CD4-positive, alpha-beta T cell (primary cell): ENCODE measurements at regions not wholly inside any gene's neighbourhood (a gene's known extent, or its start where the extent isn't known, plus 50 kb on each side); places are given as distances from the start of the nearest gene placed in this dataset.

Experiments used
- ATAC-seq: fragments of 200-7000 bp; cut with Tn5 transposase; one replicate; pipeline ENCODE4 v1.10.0; 2022; ENCODE audit warnings: mild to moderate bottlenecking; ENCODE audit not compliant: poor library complexity
- CTCF ChIA-PET: fragments of 350-600 bp; sonication (Branson Sonifier 250); formaldehyde crosslinking; loops from one replicate; lab custom pipeline; 2021; ENCODE audit warnings: antibody characterized with exemption, inconsistent platforms; lab: Charles Lee
- POLR2A ChIA-PET: fragments of 350-600 bp; sonication (Branson Sonifier 250); formaldehyde crosslinking; loops from one replicate; lab custom pipeline; 2021; ENCODE audit warnings: antibody characterized with exemption, inconsistent platforms; lab: Charles Lee
- DNase-seq, 14 experiments: peaks; one replicate each; pipeline ENCODE4 v3.0.0-alpha.2; 2013 to 2020; ENCODE audit warnings: mixed read lengths in 2 of 14
- H3K27ac ChIP-seq, 2 donors: one replicate each; pipeline versions ENCODE4 v1.5.1 to v1.7.0; 2013; ENCODE audit warnings: low read length in 2 of 2, low read depth in 1 of 2, mild to moderate bottlenecking in 1 of 2
- H3K27me3 ChIP-seq, 2 experiments: 1 replicate in 1 of 2; 2 replicates in 1 of 2; pipeline versions ENCODE4 v1.6.1 to v1.7.0; 2013; ENCODE audit warnings: low read length in 2 of 2, control low read depth in 1 of 2, mild to moderate bottlenecking in 1 of 2, moderate library complexity in 1 of 2; ENCODE audit not compliant: insufficient read depth in 2 of 2, control insufficient read depth in 1 of 2
- H3K36me3 ChIP-seq: one replicate; pipeline ENCODE4 v1.6.1; 2013; ENCODE audit warnings: low read length, control low read depth; ENCODE audit not compliant: insufficient read depth
- H3K4me1 ChIP-seq: one replicate; pipeline ENCODE4 v1.6.1; 2013; ENCODE audit warnings: low read length, control low read depth; ENCODE audit not compliant: insufficient read depth
- H3K4me3 ChIP-seq: one replicate; pipeline ENCODE4 v1.5.1; 2013; ENCODE audit warnings: mild to moderate bottlenecking, low read length, moderate library complexity
- H3K9me3 ChIP-seq, 2 experiments: 1 replicate in 1 of 2; 2 replicates in 1 of 2; pipeline versions ENCODE4 v1.6.1 to v1.7.0; 2013; ENCODE audit warnings: low read length in 2 of 2, mild to moderate bottlenecking in 2 of 2, control low read depth in 1 of 2, moderate library complexity in 1 of 2; ENCODE audit not compliant: control insufficient read depth in 1 of 2, insufficient read depth in 1 of 2
- H3K27ac Mint-ChIP-seq: one replicate; pipeline ENCODE4 v1.8.0; 2020; ENCODE audit warnings: mixed read lengths
- H3K27me3 Mint-ChIP-seq: one replicate; pipeline ENCODE4 v1.8.0; 2021; ENCODE audit warnings: mixed read lengths
- H3K36me3 Mint-ChIP-seq: one replicate; pipeline ENCODE4 v1.8.0; 2021; ENCODE audit warnings: low read depth, mixed read lengths
- H3K4me1 Mint-ChIP-seq: one replicate; pipeline ENCODE4 v1.8.0; 2021; ENCODE audit warnings: low read depth, mixed read lengths
- H3K4me3 Mint-ChIP-seq: one replicate; pipeline ENCODE4 v1.8.0; 2020; ENCODE audit warnings: mild to moderate bottlenecking, mixed read lengths
- H3K9me3 Mint-ChIP-seq: one replicate; pipeline ENCODE4 v1.8.0; 2020; ENCODE audit warnings: mixed read lengths
- CTCF ChIP-seq: fragments of 200-600 bp; IDR thresholded peaks from one replicate; pipeline ENCODE4 v1.8.0; 2022; ENCODE audit warnings: antibody characterized with exemption, mild to moderate bottlenecking
- intact Hi-C, 2 experiments: fragments of 100-400 bp; cut with DNase I in 1 of 2; cut with micrococcal nuclease in 1 of 2; formaldehyde crosslinking; loops; one replicate each; pipeline versions ENCODE4 v1.15.1 to v1.9.0; 2023 to 2025; cut with DNase I, micrococcal nuclease

- TF ChIP-seq CTCF, result no peak
- Mint-ChIP-seq H3K4me3 (no peak overlapping the region), H3K9me3 (no peaks in the 10 kb centered on the region), H3K4me1 (no peaks in the 10 kb centered on the region), H3K36me3 (no peaks in the 10 kb centered on the region), H3K27ac (no peak overlapping the region), H3K27me3 (no peaks in the 10 kb centered on the region)
- Histone ChIP-seq H3K4me1 (no peaks in the 10 kb centered on the region), H3K36me3 (no peaks in the 10 kb centered on the region), H3K4me3 (no peak overlapping the region), H3K9me3 (peaks cover 0 to 16% of the 10 kb centered on the region in 2 experiments), H3K27me3 (no peaks in the 10 kb centered on the region), H3K27ac (no peak overlapping the region)
- intact Hi-C loops, result no loop called here
- ChIA-PET POLR2A (no interaction called here), CTCF (no interaction called here)
- ATAC-seq (no peak), DNase-seq (no peak)
These were observed 463.4 kb upstream of the ZNF507 start for GRCh38 chr19:31881988-31882387.

- POLR2A ChIA-PET, result no interaction called here
- Mint-ChIP-seq H3K4me1 (no peaks in the 10 kb centered on the region), H3K36me3 (no peaks in the 10 kb centered on the region), H3K4me3 (no peak overlapping the region), H3K27ac (no peak overlapping the region), H3K9me3 (no peaks in the 10 kb centered on the region), H3K27me3 (no peaks in the 10 kb centered on the region)
- Histone ChIP-seq H3K4me3 (no peak overlapping the region), H3K27me3 (no peaks in the 10 kb centered on the region), H3K4me1 (no peaks in the 10 kb centered on the region), H3K9me3 (peaks cover 0 to 16% of the 10 kb centered on the region in 2 experiments), H3K27ac (no peak overlapping the region), H3K36me3 (no peaks in the 10 kb centered on the region)
- ATAC-seq (no peak), DNase-seq (no peak)
- CTCF ChIA-PET, result no interaction called here
- TF ChIP-seq CTCF, result no peak
- intact Hi-C loops, result no loop called here
These were observed 462.7 kb upstream of the ZNF507 start for GRCh38 chr19:31882709-31883108.

GRCh38 chr19:31883296-31883990, 462.0 kb upstream of the ZNF507 start:
- H3K27ac ChIP-seq, result no peak overlapping the region
- Mint-ChIP-seq H3K36me3 (no peaks in the 10 kb centered on the region), H3K27me3 (no peaks in the 10 kb centered on the region), H3K9me3 (no peaks in the 10 kb centered on the region), H3K27ac (no peak overlapping the region), H3K4me3 (no peak overlapping the region), H3K4me1 (no peaks in the 10 kb centered on the region)
- intact Hi-C loops, result no loop called here
- no peak for TF ChIP-seq CTCF
- H3K4me3 ChIP-seq, result no peak overlapping the region
- ChIA-PET POLR2A (no interaction called here), CTCF (no interaction called here)
- peaks cover 0 to 16% of the 10 kb centered on the region in 2 experiments for H3K9me3 ChIP-seq
- no peak for DNase-seq
- no peaks in the 10 kb centered on the region for H3K36me3 ChIP-seq
- no peaks in the 10 kb centered on the region for H3K4me1 ChIP-seq
- H3K27me3 ChIP-seq, result no peaks in the 10 kb centered on the region
- ATAC-seq, result no peak
